GM12891 (cell line): ENCODE measurements at regions not wholly inside any gene's neighbourhood (a gene's known extent, or its start where the extent isn't known, plus 50 kb on each side); places are given as distances from the start of the nearest gene placed in this dataset.
"Not testable (repeated sequence)": the region's sequence is repeated elsewhere in the genome, so short reads cannot be mapped to it uniquely, and the experiment has no call there.

ENCODE experiments used
- DNase-seq: peaks from one replicate; pipeline ENCODE4 v3.0.0; 2011; ENCODE audit warnings: low spot score; ENCODE audit not compliant: insufficient read length
- FAIRE-seq: peaks from 2 replicates; lab custom pipeline; 2011; peaks lifted over from hg19 to GRCh38; lab: Jason Lieb, UNC
- PAX5 ChIP-seq: IDR thresholded peaks from 2 replicates; pipeline ENCODE4 v1.6.1; 2011; ENCODE audit warnings: low read length, moderate library complexity, mild to moderate bottlenecking; ENCODE audit not compliant: insufficient read depth, severe bottlenecking
- POLR2A ChIP-seq: IDR thresholded peaks from 2 replicates; pipeline ENCODE4 v1.6.1; 2011; ENCODE audit warnings: low read depth, low read length, control low read depth
- POLR2AphosphoS5 ChIP-seq: IDR thresholded peaks from 2 replicates; pipeline ENCODE4 v1.6.1; 2011; ENCODE audit warnings: low read depth, low read length, control low read depth
- POU2F2 ChIP-seq: IDR thresholded peaks from 2 replicates; pipeline ENCODE4 v1.6.1; 2011; ENCODE audit warnings: low read depth, mild to moderate bottlenecking, control low read depth, low read length, moderate library complexity
- SPI1 ChIP-seq: IDR thresholded peaks from 2 replicates; pipeline ENCODE4 v1.6.1; 2011; ENCODE audit warnings: low read depth, low read length, control low read depth
- TAF1 ChIP-seq: IDR thresholded peaks from 2 replicates; pipeline ENCODE4 v1.6.1; 2011; ENCODE audit warnings: low read depth, low read length, control low read depth

DNA sequence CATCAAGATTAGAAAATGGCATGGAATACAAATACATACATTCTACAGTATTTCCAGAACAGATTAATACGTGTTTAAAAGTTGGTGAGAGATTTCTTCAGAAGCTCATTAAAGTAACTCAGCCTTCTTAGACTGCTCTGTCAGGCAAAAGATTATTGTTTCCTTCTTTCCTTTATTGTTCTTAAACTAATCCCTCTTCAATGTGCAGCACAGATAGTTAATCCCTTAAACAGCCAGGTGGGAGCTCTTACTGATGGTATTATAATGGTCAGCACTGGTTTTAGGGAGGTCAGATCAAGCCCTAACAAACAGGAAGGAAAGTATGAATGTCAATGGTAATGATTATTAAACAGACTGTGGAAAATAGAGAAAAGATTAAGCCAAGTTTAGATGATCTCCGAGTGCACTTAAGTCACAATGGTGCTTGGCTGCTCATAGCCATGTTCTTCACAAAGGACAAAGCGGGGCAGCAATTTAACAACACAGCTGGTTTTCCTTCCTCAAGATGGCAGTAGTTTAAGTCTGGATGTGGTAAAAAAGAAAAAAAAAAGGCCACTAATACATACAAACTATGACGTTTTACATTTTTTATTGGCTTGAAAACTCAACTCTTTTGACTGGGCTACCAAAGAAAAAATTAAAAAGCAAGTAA is 992.6 kb downstream of the PCDH9 start:
- FAIRE-seq (no peak), DNase-seq (no peak)

GRCh38 chr13:66234159-66234558 is 996.0 kb downstream of the PCDH9 start:
- DNase-seq (no peak), FAIRE-seq (no peak)
- TF ChIP-seq PAX5 = no peak
- TF ChIP-seq POLR2AphosphoS5 = no peak
- TF ChIP-seq POLR2A = no peak
- TF ChIP-seq SPI1 = no peak
- TF ChIP-seq TAF1 = no peak
- TF ChIP-seq POU2F2 = no peak

More for the DNA sequence above, 992.6 kb downstream of the PCDH9 start:
- TF ChIP-seq POLR2AphosphoS5 (no peak), TAF1 (no peak), SPI1 (no peak), POLR2A (no peak), PAX5 (no peak), POU2F2 (no peak)

DNA sequence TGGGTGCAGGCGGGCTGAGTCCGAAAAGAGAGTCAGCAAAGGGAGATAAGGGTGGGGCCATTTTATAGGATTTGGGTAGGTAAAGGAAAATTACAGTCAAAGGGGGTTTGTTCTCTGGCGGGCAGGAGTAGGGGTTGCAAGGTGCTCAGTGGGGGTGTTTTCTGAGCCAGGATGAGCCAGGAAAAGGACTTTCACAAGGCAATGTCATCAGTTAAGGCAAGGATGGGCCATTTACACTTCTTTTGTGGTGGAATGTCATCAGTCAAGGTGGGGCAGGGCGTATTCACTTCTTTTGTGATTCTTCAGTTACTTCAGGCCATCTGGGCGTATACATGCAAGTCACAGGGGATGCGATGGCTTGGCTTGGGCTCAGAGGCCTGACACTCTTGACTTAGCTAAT is 998.2 kb downstream of the PCDH9 start:
- FAIRE-seq, DNase-seq: not testable (repeated sequence)

DNA sequence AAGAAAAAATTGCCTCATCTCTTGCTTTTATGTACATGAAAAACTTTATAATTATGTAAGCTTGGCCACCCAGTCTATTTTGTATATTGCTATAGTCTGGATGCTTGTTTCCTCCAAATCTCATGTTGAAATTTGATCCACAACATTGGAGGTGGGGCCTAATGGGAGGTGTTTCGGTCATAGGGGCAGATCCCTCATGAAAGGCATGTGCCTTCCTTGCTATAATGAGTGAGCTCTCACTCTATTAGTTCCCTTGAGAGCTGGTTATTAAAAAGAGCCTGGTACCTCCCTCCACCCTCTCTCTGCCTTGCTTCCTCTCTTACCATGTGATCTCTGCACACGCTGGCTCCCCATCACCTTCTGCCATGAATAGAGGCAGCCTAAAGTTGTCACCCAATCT is 1005.1 kb downstream of the PCDH9 start:
- FAIRE-seq (no peak), DNase-seq (no peak)
- TF ChIP-seq SPI1 (no peak), PAX5 (no peak), POLR2AphosphoS5 (no peak), POLR2A (no peak), TAF1 (no peak), POU2F2 (no peak)

GRCh38 chr13:66224663-66225062 is 1005.5 kb downstream of the PCDH9 start:
- FAIRE-seq = no peak
- no peak for DNase-seq
- TF ChIP-seq POU2F2 (no peak), SPI1 (no peak), POLR2A (no peak), POLR2AphosphoS5 (no peak), PAX5 (no peak), TAF1 (no peak)

DNA sequence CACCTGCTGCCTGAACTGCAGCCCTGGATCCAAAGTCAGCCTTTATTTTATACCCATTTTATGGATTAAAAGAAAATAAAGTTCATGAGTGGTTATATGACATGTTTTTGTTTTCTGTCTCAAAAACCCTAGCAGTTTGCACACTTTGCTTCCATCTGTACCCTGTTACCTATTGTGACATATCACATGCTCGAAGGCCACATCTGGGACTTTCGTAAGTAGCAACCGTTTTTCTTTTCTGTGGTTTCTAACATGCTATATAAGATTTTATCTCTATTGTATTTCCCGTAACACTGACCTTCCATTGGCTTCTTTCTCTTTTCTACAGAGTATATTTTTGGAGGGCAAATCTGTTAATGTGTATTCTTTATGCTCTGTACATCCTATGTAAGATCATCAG is 1007.2 kb downstream of the PCDH9 start:
- TF ChIP-seq POLR2A = no peak
- TF ChIP-seq POLR2AphosphoS5 = no peak
- TF ChIP-seq PAX5 = no peak
- no peak for TF ChIP-seq TAF1
- no peak for TF ChIP-seq SPI1
- TF ChIP-seq POU2F2 = no peak
- DNase-seq (no peak), FAIRE-seq (no peak)

DNA sequence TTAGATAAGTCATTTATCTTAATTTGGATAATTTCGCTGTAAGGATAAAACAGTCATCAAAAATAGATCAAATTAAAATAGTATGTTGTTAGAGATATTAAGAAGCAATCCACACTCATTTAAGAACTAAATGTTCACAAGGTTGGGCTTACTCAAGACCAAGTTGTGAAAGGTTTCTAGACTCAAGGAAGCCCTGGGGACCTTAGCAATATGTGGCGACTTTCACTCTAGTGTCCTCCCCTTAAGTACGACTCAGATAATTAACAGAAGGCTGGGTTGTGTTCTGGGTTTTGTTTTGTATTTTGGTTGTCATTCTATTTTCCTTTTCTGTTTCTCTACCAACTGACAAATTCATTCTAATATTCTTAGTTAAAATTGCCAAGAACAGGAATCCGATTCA is 1008.0 kb downstream of the PCDH9 start:
- TF ChIP-seq PAX5 (no peak), SPI1 (no peak), POLR2A (no peak), POLR2AphosphoS5 (no peak)
- DNase-seq (no peak), FAIRE-seq (no peak)

- no peak for DNase-seq
- FAIRE-seq = no peak
- no peak for TF ChIP-seq SPI1
- TF ChIP-seq POLR2A = no peak
- no peak for TF ChIP-seq TAF1
- no peak for TF ChIP-seq PAX5
- TF ChIP-seq POU2F2 = no peak
- TF ChIP-seq POLR2AphosphoS5 = no peak
These were observed 1010.6 kb downstream of the PCDH9 start for GRCh38 chr13:66219506-66219905.

DNA sequence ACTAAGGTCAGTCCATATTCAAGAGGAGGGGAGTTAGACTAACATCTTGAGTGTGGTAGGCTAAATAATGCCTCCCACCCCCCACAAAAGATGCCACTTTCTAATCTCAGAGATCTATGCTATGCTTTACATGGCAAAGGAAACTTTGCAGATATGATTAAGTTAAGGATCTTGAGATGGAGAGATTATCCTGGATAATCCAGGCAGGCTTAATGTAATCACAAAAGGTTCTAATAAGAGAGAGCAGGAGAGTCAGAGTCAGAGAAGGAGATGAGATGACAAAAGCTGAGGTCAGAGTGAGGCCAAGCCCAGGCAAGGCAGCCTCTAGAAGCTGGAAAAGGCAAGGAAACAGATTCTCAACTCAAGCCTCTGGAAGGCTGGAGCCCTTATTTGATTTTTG is 1011.6 kb downstream of the PCDH9 start:
- no peak for TF ChIP-seq PAX5
- TF ChIP-seq POU2F2 = no peak
- TF ChIP-seq POLR2A = no peak
- TF ChIP-seq POLR2AphosphoS5 = no peak
- no peak for TF ChIP-seq TAF1
- TF ChIP-seq SPI1 = no peak
- no peak for DNase-seq
- no peak for FAIRE-seq

DNA sequence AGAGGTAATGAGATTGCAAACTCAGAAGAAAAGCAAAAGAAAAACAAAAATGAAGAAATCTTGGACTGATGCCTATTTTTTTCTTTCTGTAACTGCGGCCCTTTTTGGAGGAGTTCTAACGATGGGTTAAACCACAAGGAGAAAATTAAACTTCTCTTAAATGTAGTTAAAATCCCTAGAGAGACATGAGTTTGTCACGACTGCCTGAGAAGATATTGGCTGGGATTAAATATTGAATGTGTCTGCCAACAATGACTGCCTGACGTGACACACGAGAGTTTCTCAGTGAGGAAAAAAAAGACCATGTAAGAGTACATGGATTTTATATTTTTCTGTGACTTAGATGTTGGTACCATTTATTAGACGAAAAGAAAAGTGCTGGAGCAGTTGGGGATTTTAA is 1013.4 kb downstream of the PCDH9 start:
- TF ChIP-seq POLR2AphosphoS5 (no peak), SPI1 (no peak), POU2F2 (no peak), POLR2A (no peak), PAX5 (no peak), TAF1 (no peak)
- DNase-seq = no peak
- FAIRE-seq = no peak
